HL-60 (cell line): ENCODE measurements at regions not wholly inside any gene's neighbourhood (a gene's known extent, or its start where the extent isn't known, plus 50 kb on each side); places are given as distances from the start of the nearest gene placed in this dataset.

Experiments
- DNase-seq, 2 experiments: peaks; one replicate each; pipeline ENCODE4 v3.0.0-alpha.2; 2010 to 2020; ENCODE audit warnings: low read depth in 1 of 2, low spot score in 1 of 2
- H3K27ac ChIP-seq: fragments of 250-450 bp; sonication (Bioruptor Pico); replicated peaks from 2 replicates; pipeline ENCODE4 v1.5.1; 2020; ENCODE audit warnings: mild to moderate bottlenecking, moderate library complexity
- H3K27me3 ChIP-seq: fragments of 250-450 bp; sonication (Bioruptor Pico); 2 replicates; pipeline ENCODE4 v1.5.1; 2021; ENCODE audit warnings: mild to moderate bottlenecking, moderate library complexity; ENCODE audit not compliant: insufficient read depth, poor library complexity, severe bottlenecking
- H3K4me3 ChIP-seq: replicated peaks from 2 replicates; pipeline ENCODE4 v1.5.1; 2011; ENCODE audit warnings: mild to moderate bottlenecking, control low read depth, low read length; ENCODE audit not compliant: insufficient read depth
- GABPA ChIP-seq: IDR thresholded peaks from 2 replicates; pipeline ENCODE4 v1.6.1; 2012; ENCODE audit warnings: low read depth
- POLR2AphosphoS5 ChIP-seq: IDR thresholded peaks from 2 replicates; pipeline ENCODE4 v1.6.1; 2012; ENCODE audit warnings: low read depth
- SPI1 ChIP-seq: IDR thresholded peaks from 2 replicates; pipeline ENCODE4 v1.6.1; 2012; ENCODE audit warnings: low read depth, mild to moderate bottlenecking, borderline replicate concordance
- TF ChIP-seq, protein P1 (sequence below): IDR thresholded peaks from one replicate; pipeline ENCODE4 v1.5.1; 2011; ENCODE audit warnings: low read length, control low read depth, inconsistent platforms; ENCODE audit not compliant: insufficient read depth
- TF ChIP-seq, protein P2 (sequence below): IDR thresholded peaks from 2 replicates; pipeline ENCODE4 v1.6.1; 2012; ENCODE audit warnings: low read depth; ENCODE audit not compliant: insufficient replicate concordance

DNA sequence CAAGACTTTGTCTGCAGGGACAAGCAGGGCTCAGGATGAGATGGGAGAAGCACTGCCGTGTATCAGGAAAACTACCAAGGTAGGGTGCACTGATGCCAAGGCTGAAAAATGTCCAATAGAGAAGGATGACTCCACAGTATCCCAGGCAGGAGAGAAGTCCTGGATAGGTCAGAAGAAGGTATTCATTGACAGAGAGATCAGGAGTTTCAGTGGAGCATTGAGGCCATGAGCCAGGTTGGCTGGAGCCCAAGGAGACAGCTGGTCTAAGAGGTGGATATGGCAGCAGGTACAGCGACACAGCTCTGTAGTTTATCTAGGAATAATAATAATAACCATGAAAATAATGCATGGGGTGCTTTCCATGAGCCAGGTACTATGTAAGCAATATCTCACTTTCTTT lies 180.9 kb downstream of the EXOC5 start:
- Histone ChIP-seq H3K27ac (no peak overlapping the region), H3K4me3 (no peak overlapping the region), H3K27me3 (no peaks in the 10 kb centered on the region)
- DNase-seq: no peak
- TF ChIP-seq GABPA: no peak

DNA sequence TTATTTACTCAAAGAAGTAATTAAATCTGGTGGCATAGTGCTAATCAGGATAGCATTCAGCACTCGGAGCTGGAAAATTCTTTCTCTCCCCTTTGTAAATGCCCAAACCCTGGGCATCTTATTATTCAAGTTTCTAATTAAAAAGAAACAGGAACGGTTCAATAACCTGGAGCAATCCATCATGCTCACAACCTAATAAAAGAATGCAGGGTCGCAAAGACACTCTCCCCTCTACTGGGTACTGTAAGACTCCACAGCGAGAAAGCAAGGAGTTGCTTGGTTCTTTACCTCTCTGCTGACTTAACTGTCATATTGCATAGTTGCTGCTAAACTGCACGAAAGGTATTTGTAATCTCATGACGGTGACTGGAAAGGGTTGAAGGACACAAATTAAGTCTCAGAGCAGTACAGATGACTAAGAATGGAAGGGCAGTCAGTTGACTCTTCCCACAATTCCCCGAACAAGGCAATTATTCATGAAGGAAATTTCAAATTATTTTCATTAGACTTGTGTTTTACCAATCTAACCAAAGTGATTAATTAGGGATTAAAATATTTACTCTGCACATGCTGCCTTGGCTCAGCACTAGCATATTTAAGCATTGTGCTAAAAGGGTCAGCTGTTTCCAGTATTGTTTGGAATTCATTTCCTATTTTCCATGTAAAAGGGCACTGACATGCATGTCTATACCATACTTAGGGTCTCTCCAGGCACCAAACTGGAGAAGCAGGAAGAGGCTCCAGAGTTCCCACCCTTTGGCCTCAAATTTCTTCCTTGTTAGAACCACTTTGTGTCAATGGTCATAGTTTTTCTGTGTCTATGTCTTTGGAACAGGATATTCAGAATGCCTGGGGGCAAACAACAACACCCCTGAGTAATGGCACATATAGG lies 182.2 kb downstream of the EXOC5 start:
- DNase-seq: no peak
- Histone ChIP-seq H3K27ac (no peak overlapping the region), H3K27me3 (no peaks in the 10 kb centered on the region), H3K4me3 (no peak overlapping the region)
- TF ChIP-seq POLR2AphosphoS5 (no peak), SPI1 (no peak), GABPA (no peak)
- TF ChIP-seq, protein P1, sequence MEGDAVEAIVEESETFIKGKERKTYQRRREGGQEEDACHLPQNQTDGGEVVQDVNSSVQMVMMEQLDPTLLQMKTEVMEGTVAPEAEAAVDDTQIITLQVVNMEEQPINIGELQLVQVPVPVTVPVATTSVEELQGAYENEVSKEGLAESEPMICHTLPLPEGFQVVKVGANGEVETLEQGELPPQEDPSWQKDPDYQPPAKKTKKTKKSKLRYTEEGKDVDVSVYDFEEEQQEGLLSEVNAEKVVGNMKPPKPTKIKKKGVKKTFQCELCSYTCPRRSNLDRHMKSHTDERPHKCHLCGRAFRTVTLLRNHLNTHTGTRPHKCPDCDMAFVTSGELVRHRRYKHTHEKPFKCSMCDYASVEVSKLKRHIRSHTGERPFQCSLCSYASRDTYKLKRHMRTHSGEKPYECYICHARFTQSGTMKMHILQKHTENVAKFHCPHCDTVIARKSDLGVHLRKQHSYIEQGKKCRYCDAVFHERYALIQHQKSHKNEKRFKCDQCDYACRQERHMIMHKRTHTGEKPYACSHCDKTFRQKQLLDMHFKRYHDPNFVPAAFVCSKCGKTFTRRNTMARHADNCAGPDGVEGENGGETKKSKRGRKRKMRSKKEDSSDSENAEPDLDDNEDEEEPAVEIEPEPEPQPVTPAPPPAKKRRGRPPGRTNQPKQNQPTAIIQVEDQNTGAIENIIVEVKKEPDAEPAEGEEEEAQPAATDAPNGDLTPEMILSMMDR: no peak
- TF ChIP-seq, protein P2, sequence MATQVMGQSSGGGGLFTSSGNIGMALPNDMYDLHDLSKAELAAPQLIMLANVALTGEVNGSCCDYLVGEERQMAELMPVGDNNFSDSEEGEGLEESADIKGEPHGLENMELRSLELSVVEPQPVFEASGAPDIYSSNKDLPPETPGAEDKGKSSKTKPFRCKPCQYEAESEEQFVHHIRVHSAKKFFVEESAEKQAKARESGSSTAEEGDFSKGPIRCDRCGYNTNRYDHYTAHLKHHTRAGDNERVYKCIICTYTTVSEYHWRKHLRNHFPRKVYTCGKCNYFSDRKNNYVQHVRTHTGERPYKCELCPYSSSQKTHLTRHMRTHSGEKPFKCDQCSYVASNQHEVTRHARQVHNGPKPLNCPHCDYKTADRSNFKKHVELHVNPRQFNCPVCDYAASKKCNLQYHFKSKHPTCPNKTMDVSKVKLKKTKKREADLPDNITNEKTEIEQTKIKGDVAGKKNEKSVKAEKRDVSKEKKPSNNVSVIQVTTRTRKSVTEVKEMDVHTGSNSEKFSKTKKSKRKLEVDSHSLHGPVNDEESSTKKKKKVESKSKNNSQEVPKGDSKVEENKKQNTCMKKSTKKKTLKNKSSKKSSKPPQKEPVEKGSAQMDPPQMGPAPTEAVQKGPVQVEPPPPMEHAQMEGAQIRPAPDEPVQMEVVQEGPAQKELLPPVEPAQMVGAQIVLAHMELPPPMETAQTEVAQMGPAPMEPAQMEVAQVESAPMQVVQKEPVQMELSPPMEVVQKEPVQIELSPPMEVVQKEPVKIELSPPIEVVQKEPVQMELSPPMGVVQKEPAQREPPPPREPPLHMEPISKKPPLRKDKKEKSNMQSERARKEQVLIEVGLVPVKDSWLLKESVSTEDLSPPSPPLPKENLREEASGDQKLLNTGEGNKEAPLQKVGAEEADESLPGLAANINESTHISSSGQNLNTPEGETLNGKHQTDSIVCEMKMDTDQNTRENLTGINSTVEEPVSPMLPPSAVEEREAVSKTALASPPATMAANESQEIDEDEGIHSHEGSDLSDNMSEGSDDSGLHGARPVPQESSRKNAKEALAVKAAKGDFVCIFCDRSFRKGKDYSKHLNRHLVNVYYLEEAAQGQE: no peak

DNA sequence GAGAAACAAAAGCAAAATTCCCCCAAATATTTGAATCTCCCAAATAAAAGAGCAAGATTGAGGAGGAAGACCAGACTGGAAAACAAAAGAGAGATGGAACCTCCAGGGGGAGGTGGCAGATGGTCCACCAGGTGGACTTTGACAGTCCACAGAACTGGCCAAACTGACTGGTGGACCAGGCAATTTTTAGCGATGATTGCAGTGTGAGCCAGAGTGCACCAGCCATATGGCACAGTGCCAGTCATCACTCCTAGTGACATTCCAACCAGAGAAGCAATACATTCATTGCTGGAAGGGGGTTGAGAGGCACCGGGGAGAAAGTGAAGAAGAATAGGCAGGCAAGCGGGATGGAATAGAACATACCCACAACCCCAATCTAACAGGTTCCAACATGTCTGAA lies 182.9 kb downstream of the EXOC5 start:
- Histone ChIP-seq H3K4me3 (no peak overlapping the region), H3K27me3 (no peaks in the 10 kb centered on the region), H3K27ac (no peak overlapping the region)
- DNase-seq: no peak
- no peak for TF ChIP-seq POLR2AphosphoS5
- TF ChIP-seq SPI1: no peak
- TF ChIP-seq, protein P2: no peak
- TF ChIP-seq, protein P1: no peak
- no peak for TF ChIP-seq GABPA

DNA sequence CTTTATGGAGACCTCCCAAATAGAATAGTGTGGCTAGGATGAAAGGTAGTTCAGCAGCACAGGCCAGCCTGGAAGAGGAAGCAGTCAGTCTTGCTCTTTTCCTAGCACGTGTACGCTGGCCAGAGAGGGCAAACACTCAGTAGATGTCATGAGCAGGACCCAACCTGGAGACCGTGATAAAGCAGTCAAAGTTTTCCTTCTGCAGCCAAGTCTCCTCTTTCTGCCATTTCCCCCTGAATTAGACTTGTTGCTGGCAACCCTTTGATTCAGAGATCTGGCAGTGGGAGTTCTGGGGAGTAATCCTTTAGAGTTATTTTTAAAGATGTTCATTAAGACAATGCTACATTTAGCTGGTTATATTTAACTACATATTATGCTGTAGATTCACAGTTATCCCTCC lies 183.7 kb downstream of the EXOC5 start:
- TF ChIP-seq GABPA (no peak), SPI1 (no peak), POLR2AphosphoS5 (no peak)
- TF ChIP-seq, protein P1: no peak
- TF ChIP-seq, protein P2: no peak
- Histone ChIP-seq H3K4me3 (no peak overlapping the region), H3K27ac (no peak overlapping the region), H3K27me3 (no peaks in the 10 kb centered on the region)
- DNase-seq: no peak
